Lower leg skin (tissue), 3 donors: ENCODE measurements at regions not wholly inside any gene's neighbourhood (a gene's known extent, or its start where the extent isn't known, plus 50 kb on each side); places are given as distances from the start of the nearest gene placed in this dataset.

Source experiments
- POLR2A ChIP-seq, 2 donors: fragments of 450-650 bp; IDR thresholded peaks; one replicate each; pipeline ENCODE4 v1.6.1; 2016 to 2017; ENCODE audit warnings: antibody characterized with exemption in 2 of 2, mild to moderate bottlenecking in 1 of 2, moderate library complexity in 1 of 2
- TF ChIP-seq, protein P1 (sequence below), 3 donors: fragments of 450-650 bp; IDR thresholded peaks; one replicate each; pipeline ENCODE4 v1.5.1; 2016; ENCODE audit warnings: antibody characterized with exemption in 3 of 3, mild to moderate bottlenecking in 3 of 3, moderate library complexity in 2 of 3

DNA sequence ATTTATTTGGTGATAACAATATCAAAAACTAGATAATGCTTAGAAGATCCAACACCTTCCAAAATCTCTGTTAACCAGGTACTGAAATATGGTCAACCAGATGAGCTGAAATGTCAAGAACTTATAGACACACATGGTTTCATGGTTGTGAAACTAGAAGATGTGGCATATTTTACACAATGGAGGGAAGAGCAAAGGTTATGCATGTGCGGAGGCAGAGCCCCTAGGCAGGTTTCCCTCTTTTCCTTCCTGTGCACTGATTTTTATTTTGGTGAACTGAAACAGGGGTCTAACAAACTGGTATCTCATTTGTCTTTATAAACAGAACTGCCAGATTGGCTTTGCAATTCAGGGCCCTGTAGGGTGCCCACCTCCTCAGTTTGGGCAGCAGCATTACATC lies 91.6 kb downstream of the PRL start:
- TF ChIP-seq, protein P1, sequence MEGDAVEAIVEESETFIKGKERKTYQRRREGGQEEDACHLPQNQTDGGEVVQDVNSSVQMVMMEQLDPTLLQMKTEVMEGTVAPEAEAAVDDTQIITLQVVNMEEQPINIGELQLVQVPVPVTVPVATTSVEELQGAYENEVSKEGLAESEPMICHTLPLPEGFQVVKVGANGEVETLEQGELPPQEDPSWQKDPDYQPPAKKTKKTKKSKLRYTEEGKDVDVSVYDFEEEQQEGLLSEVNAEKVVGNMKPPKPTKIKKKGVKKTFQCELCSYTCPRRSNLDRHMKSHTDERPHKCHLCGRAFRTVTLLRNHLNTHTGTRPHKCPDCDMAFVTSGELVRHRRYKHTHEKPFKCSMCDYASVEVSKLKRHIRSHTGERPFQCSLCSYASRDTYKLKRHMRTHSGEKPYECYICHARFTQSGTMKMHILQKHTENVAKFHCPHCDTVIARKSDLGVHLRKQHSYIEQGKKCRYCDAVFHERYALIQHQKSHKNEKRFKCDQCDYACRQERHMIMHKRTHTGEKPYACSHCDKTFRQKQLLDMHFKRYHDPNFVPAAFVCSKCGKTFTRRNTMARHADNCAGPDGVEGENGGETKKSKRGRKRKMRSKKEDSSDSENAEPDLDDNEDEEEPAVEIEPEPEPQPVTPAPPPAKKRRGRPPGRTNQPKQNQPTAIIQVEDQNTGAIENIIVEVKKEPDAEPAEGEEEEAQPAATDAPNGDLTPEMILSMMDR (IDR thresholded peaks at IDR 0.05): no peak
- no peak for TF ChIP-seq POLR2A (IDR thresholded peaks at IDR 0.05)
